SK-N-SH (cell line): ENCODE measurements at regions not wholly inside any gene's neighbourhood (a gene's known extent, or its start where the extent isn't known, plus 50 kb on each side); places are given as distances from the start of the nearest gene placed in this dataset.

Experiments used
- CTCF ChIA-PET: fragments of 300-600, 350-600 bp; formaldehyde crosslinking; extraction: SDS; loops from one replicate; lab custom pipeline; 2021; lab: Yijun Ruan, JAX
- POLR2A ChIA-PET: fragments of 350-600 bp; sonication (Branson Sonifier 250); formaldehyde crosslinking; extraction: SDS; loops from one replicate; lab custom pipeline; 2020; ENCODE audit warnings: antibody characterized with exemption, inconsistent platforms; lab: Yijun Ruan, JAX
- DNase-seq: peaks from one replicate; pipeline ENCODE4 v3.0.0; 2012
- H2AFZ ChIP-seq: fragments of 200-600 bp; sonication (generic); 2 replicates; pipeline ENCODE4 v1.8.1; 2016; ENCODE audit warnings: antibody characterized with exemption, mild to moderate bottlenecking, low read depth
- H3F3A ChIP-seq: fragments of 200-600 bp; sonication (generic); replicated peaks from 2 replicates; pipeline ENCODE3; 2016; ENCODE audit warnings: antibody characterized with exemption, mild to moderate bottlenecking; ENCODE audit not compliant: insufficient read depth
- H3K27ac ChIP-seq, 2 experiments: fragments of 200-500 bp in 1 of 2; fragments of 200-600 bp in 1 of 2; sonication (Bioruptor generic) in 1 of 2; sonication (generic), shearing (Covaris generic) in 1 of 2; 2 replicates each; pipeline versions ENCODE4 v1.5.1 to v1.6.1; 2014 to 2016; ENCODE audit warnings: low read depth in 2 of 2, inconsistent platforms in 1 of 2, low read length in 1 of 2, mild to moderate bottlenecking in 1 of 2, mixed read lengths in 1 of 2
- H3K27me3 ChIP-seq: fragments of 200-600 bp; sonication (generic), shearing (Covaris generic); 2 replicates; pipeline ENCODE4 v1.6.1; 2016; ENCODE audit warnings: mixed run types; ENCODE audit not compliant: insufficient read depth
- H3K36me3 ChIP-seq, 2 experiments: fragments of 200-500 bp in 1 of 2; fragments of 200-600 bp in 1 of 2; sonication (Bioruptor generic) in 1 of 2; sonication (generic) in 1 of 2; replicated peaks in 1 of 2; 2 replicates each; pipeline versions ENCODE3 to v1.5.1; 2014 to 2016; ENCODE audit warnings: low read length in 1 of 2, mild to moderate bottlenecking in 1 of 2; ENCODE audit not compliant: insufficient read depth in 2 of 2, control insufficient read depth in 1 of 2
- H3K4me1 ChIP-seq, 2 experiments: fragments of 200-500 bp in 1 of 2; fragments of 200-600 bp in 1 of 2; sonication (Bioruptor generic) in 1 of 2; sonication (generic), shearing (Covaris generic) in 1 of 2; 2 replicates each; pipeline versions ENCODE4 v1.5.1 to v1.6.1; 2014 to 2016; ENCODE audit warnings: low read depth in 1 of 2, low read length in 1 of 2, mixed run types in 1 of 2; ENCODE audit not compliant: insufficient read depth in 2 of 2, control insufficient read depth in 1 of 2
- H3K4me2 ChIP-seq: fragments of 200-600 bp; sonication (generic), shearing (Covaris generic); 2 replicates; pipeline ENCODE4 v1.6.1; 2017; ENCODE audit warnings: mixed run types
- H3K4me3 ChIP-seq, 2 experiments: fragments of 200-500 bp in 1 of 2; fragments of 200-600 bp in 1 of 2; sonication (Bioruptor generic) in 1 of 2; sonication (generic), shearing (Covaris generic) in 1 of 2; 2 replicates each; pipeline versions ENCODE4 v1.5.1 to v1.8.1; 2014 to 2016; ENCODE audit warnings: low read depth in 2 of 2, inconsistent platforms in 1 of 2, low read length in 1 of 2, mild to moderate bottlenecking in 1 of 2, mixed read lengths in 1 of 2, moderate library complexity in 1 of 2
- H3K79me2 ChIP-seq: fragments of 200-600 bp; sonication (generic); 2 replicates; pipeline ENCODE4 v1.8.1; 2017; ENCODE audit warnings: mild to moderate bottlenecking; ENCODE audit not compliant: insufficient read depth
- H3K9ac ChIP-seq: fragments of 200-600 bp; sonication (generic); 2 replicates; pipeline ENCODE4 v1.6.1; 2017; ENCODE audit warnings: mixed run types
- H3K9me2 ChIP-seq: fragments of 200-600 bp; sonication (generic); 2 replicates; pipeline ENCODE4 v1.6.1; 2017; ENCODE audit warnings: mixed run types
- H3K9me3 ChIP-seq: fragments of 200-600 bp; sonication (generic); 2 replicates; pipeline ENCODE4 v1.6.1; 2017; ENCODE audit warnings: mixed run types, mild to moderate bottlenecking, moderate library complexity
- H4K20me1 ChIP-seq: fragments of 200-600 bp; sonication (generic); 2 replicates; pipeline ENCODE4 v1.6.1; 2017; ENCODE audit warnings: mild to moderate bottlenecking, mixed run types; ENCODE audit not compliant: insufficient read depth
- ELF1 ChIP-seq: IDR thresholded peaks from 2 replicates; pipeline ENCODE4 v1.4.0; 2012
- FOSL2 ChIP-seq: IDR thresholded peaks from 2 replicates; pipeline ENCODE4 v1.4.0; 2012; ENCODE audit warnings: low read depth, mild to moderate bottlenecking, moderate library complexity, borderline replicate concordance
- FOXM1 ChIP-seq: IDR thresholded peaks from 2 replicates; pipeline ENCODE4 v1.4.0; 2012; ENCODE audit warnings: low read depth, mild to moderate bottlenecking
- IRF3 ChIP-seq: fragments of 150-350 bp; IDR thresholded peaks from 2 replicates; pipeline ENCODE4 v1.6.1; 2016; ENCODE audit warnings: mild to moderate bottlenecking, low read depth, low read length
- JUND ChIP-seq: IDR thresholded peaks from 2 replicates; pipeline ENCODE4 v1.4.0; 2012
- MEF2A ChIP-seq: IDR thresholded peaks from 2 replicates; pipeline ENCODE4 v1.4.0; 2012; ENCODE audit warnings: low read depth, borderline replicate concordance
- NRF1 ChIP-seq: IDR thresholded peaks from 2 replicates; pipeline ENCODE4 v1.6.1; 2012; ENCODE audit warnings: low read depth, mild to moderate bottlenecking, low read length
- POLR2AphosphoS5 ChIP-seq: IDR thresholded peaks from 2 replicates; pipeline ENCODE4 v1.6.1; 2012; ENCODE audit warnings: low read depth, low read length
- RCOR1 ChIP-seq: fragments of 150-350 bp; IDR thresholded peaks from 2 replicates; pipeline ENCODE4 v1.6.1; 2017; ENCODE audit warnings: antibody characterized with exemption, low read length
- REST ChIP-seq: IDR thresholded peaks from 2 replicates; pipeline ENCODE4 v1.6.1; 2012; ENCODE audit warnings: mild to moderate bottlenecking, low read depth, low read length, moderate library complexity
- RFX5 ChIP-seq: IDR thresholded peaks from 2 replicates; pipeline ENCODE4 v1.6.1; 2012; ENCODE audit warnings: mild to moderate bottlenecking, improper control_type of control experiment, low read length
- RXRA ChIP-seq: IDR thresholded peaks from 2 replicates; pipeline ENCODE4 v1.4.0; 2012; ENCODE audit warnings: low read depth, mild to moderate bottlenecking, borderline replicate concordance
- SMC3 ChIP-seq: IDR thresholded peaks from 2 replicates; pipeline ENCODE4 v1.6.1; 2012; ENCODE audit warnings: low read depth, low read length, improper control_type of control experiment
- TEAD4 ChIP-seq: IDR thresholded peaks from 2 replicates; pipeline ENCODE4 v1.4.0; 2012; ENCODE audit warnings: mild to moderate bottlenecking, borderline replicate concordance; ENCODE audit not compliant: insufficient read depth
- USF1 ChIP-seq: IDR thresholded peaks from 2 replicates; pipeline ENCODE4 v1.4.0; 2012; ENCODE audit warnings: low read depth, borderline replicate concordance
- USF2 ChIP-seq: fragments of 150-350 bp; IDR thresholded peaks from 2 replicates; pipeline ENCODE4 v1.6.1; 2017; ENCODE audit warnings: antibody characterized with exemption, low read length, low read depth, borderline replicate concordance
- YY1 ChIP-seq: IDR thresholded peaks from 2 replicates; pipeline ENCODE4 v1.4.0; 2012; ENCODE audit warnings: low read depth, mild to moderate bottlenecking
- WGBS: methylation state at CpG from one replicate; pipeline ENCODE4 v1.1.6; 2017; ENCODE audit warnings: low lambda C conversion rate; 5-methylcytosine and 5-hydroxymethylcytosine counted together
- TF ChIP-seq, protein P1 (sequence below): IDR thresholded peaks from 2 replicates; pipeline ENCODE4; 2012

DNA sequence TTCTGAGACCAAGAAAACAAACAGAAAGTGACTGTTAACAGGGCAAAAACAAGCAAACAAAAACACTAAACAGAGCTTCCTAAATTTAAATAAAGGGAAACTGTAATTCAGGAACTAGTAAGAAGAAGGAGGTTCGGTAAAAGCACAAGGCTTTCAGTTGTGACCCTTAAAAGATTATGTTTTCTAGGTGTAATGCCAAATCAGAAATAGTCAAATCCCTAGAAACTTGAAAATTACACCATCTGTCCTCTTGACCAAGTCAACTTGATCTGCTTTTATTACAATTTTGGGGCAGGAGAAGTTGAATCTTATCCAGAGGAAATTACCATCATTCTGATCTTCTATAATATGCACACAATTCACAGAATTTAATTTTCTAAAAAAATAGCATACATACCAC lies 754.0 kb upstream of the ADGRL4 start:
- Histone ChIP-seq H3K4me2 (no peak overlapping the region), H3K4me1 (no peaks in the 10 kb centered on the region), H3K9me3 (no peaks in the 10 kb centered on the region), H3K36me3 (no peaks in the 10 kb centered on the region), H4K20me1 (no peaks in the 10 kb centered on the region), H3K27me3 (no peaks in the 10 kb centered on the region), H3K79me2 (no peaks in the 10 kb centered on the region), H3F3A (no peaks in the 10 kb centered on the region), H3K27ac (no peak overlapping the region), H3K9ac (no peak overlapping the region), H3K9me2 (no peaks in the 10 kb centered on the region), H2AFZ (no peak overlapping the region), H3K4me3 (no peak overlapping the region)
- 83% methylated on average over 1 of the region's 1 CpG for WGBS
- DNase-seq, result no peak
- ChIA-PET CTCF (interaction anchor here (1.1 kb wide), 1 partner anchor 12 kb away, joined by 3 read pairs; no protein-coding TSS in a partner anchor), POLR2A (no interaction called here)
- no peak for TF ChIP-seq IRF3
- TF ChIP-seq MEF2A, result no peak
- TF ChIP-seq, protein P1, sequence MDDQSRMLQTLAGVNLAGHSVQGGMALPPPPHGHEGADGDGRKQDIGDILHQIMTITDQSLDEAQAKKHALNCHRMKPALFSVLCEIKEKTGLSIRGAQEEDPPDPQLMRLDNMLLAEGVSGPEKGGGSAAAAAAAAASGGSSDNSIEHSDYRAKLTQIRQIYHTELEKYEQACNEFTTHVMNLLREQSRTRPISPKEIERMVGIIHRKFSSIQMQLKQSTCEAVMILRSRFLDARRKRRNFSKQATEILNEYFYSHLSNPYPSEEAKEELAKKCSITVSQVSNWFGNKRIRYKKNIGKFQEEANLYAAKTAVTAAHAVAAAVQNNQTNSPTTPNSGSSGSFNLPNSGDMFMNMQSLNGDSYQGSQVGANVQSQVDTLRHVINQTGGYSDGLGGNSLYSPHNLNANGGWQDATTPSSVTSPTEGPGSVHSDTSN, result no peak
- TF ChIP-seq ELF1, result no peak
- no peak for TF ChIP-seq POLR2AphosphoS5
- no peak for TF ChIP-seq FOSL2
- TF ChIP-seq RCOR1, result no peak
- TF ChIP-seq SMC3, result no peak
- no peak for TF ChIP-seq USF2
- TF ChIP-seq USF1, result no peak
- no peak for TF ChIP-seq RXRA
- TF ChIP-seq YY1, result no peak
- TF ChIP-seq RFX5, result no peak
- no peak for TF ChIP-seq NRF1
- no peak for TF ChIP-seq TEAD4
- no peak for TF ChIP-seq REST
- TF ChIP-seq JUND, result no peak
- no peak for TF ChIP-seq FOXM1
